ENCODE measurements at regions not wholly inside any gene's neighbourhood (a gene's known extent, or its start where the extent isn't known, plus 50 kb on each side); places are given as distances from the start of the nearest gene placed in this dataset.

- CTCF ChIA-PET = no interaction called here
- no peaks in the 10 kb centered on the region for H3K4me1 Mint-ChIP-seq (ENCODE audit: low read depth)
- H3K27me3 Mint-ChIP-seq (ENCODE audit: low read depth) = no peaks in the 10 kb centered on the region
- no peaks in the 10 kb centered on the region for H3K9me3 Mint-ChIP-seq
- H3K4me3 Mint-ChIP-seq = no peak overlapping the region
- H3K36me3 Mint-ChIP-seq (ENCODE audit: low read depth) = no peaks in the 10 kb centered on the region
- no peak overlapping the region for H3K27ac Mint-ChIP-seq
- intact Hi-C loops (cut with micrococcal nuclease) = no loop called here
- DNase-seq = no peak
Measured at GRCh38 chr4:95644417-95644816, 95.6 kb upstream of the UNC5C start.

GRCh38 chr4:95643627-95644026 is 94.9 kb upstream of the UNC5C start:
- H3K27ac Mint-ChIP-seq = no peak overlapping the region
- intact Hi-C loops (cut with micrococcal nuclease) = no loop called here

GRCh38 chr4:95641571-95641970 is 92.8 kb upstream of the UNC5C start:
- DNase-seq = no peak
- no peaks in the 10 kb centered on the region for H3K9me3 Mint-ChIP-seq
- intact Hi-C loops (cut with micrococcal nuclease) = no loop called here
- H3K27me3 Mint-ChIP-seq (ENCODE audit: low read depth) = no peaks in the 10 kb centered on the region
- no peaks in the 10 kb centered on the region for H3K36me3 Mint-ChIP-seq (ENCODE audit: low read depth)
- H3K27ac Mint-ChIP-seq = no peak overlapping the region
- no peaks in the 10 kb centered on the region for H3K4me1 Mint-ChIP-seq (ENCODE audit: low read depth)
- CTCF ChIA-PET = no interaction called here
- no peak overlapping the region for H3K4me3 Mint-ChIP-seq

More at GRCh38 chr4:95643627-95644026, 94.9 kb upstream of the UNC5C start:
- Mint-ChIP-seq H3K27me3 (ENCODE audit: low read depth) (no peaks in the 10 kb centered on the region), H3K4me1 (ENCODE audit: low read depth) (no peaks in the 10 kb centered on the region), H3K36me3 (ENCODE audit: low read depth) (no peaks in the 10 kb centered on the region), H3K9me3 (no peaks in the 10 kb centered on the region), H3K4me3 (no peak overlapping the region)
- no peak for DNase-seq
- CTCF ChIA-PET = no interaction called here

GRCh38 chr4:95640311-95640710 is 91.5 kb upstream of the UNC5C start:
- H3K27me3 Mint-ChIP-seq (ENCODE audit: low read depth) = no peaks in the 10 kb centered on the region
- no peaks in the 10 kb centered on the region for H3K4me1 Mint-ChIP-seq (ENCODE audit: low read depth)
- no peak overlapping the region for H3K4me3 Mint-ChIP-seq
- no peaks in the 10 kb centered on the region for H3K36me3 Mint-ChIP-seq (ENCODE audit: low read depth)
- H3K9me3 Mint-ChIP-seq = no peaks in the 10 kb centered on the region
- CTCF ChIA-PET = no interaction called here
- DNase-seq = no peak
- intact Hi-C loops (cut with micrococcal nuclease) = no loop called here
- H3K27ac Mint-ChIP-seq = no peak overlapping the region

GRCh38 chr4:95638920-95639501 is 90.2 kb upstream of the UNC5C start:
- DNase-seq = no peak
- H3K4me3 Mint-ChIP-seq = no peak overlapping the region
- intact Hi-C loops (cut with micrococcal nuclease) = no loop called here
- H3K9me3 Mint-ChIP-seq = no peaks in the 10 kb centered on the region
- CTCF ChIA-PET = interaction anchor here (0.5 kb wide), 1 partner anchor 1514 kb away, joined by 3 read pairs; no protein-coding TSS in a partner anchor
- no peaks in the 10 kb centered on the region for H3K27me3 Mint-ChIP-seq (ENCODE audit: low read depth)
- no peaks in the 10 kb centered on the region for H3K4me1 Mint-ChIP-seq (ENCODE audit: low read depth)
- no peak overlapping the region for H3K27ac Mint-ChIP-seq
- no peaks in the 10 kb centered on the region for H3K36me3 Mint-ChIP-seq (ENCODE audit: low read depth)

- H3K36me3 Mint-ChIP-seq (ENCODE audit: low read depth) = no peaks in the 10 kb centered on the region
- no peaks in the 10 kb centered on the region for H3K4me1 Mint-ChIP-seq (ENCODE audit: low read depth)
- no peak overlapping the region for H3K4me3 Mint-ChIP-seq
- intact Hi-C loops (cut with micrococcal nuclease) = no loop called here
- CTCF ChIA-PET = no interaction called here
- no peaks in the 10 kb centered on the region for H3K9me3 Mint-ChIP-seq
- no peak for DNase-seq
- H3K27me3 Mint-ChIP-seq (ENCODE audit: low read depth) = no peaks in the 10 kb centered on the region
- no peak overlapping the region for H3K27ac Mint-ChIP-seq
Measured at GRCh38 chr4:95637043-95637600, 88.3 kb upstream of the UNC5C start.

- intact Hi-C loops (cut with micrococcal nuclease) = no loop called here
- H3K9me3 Mint-ChIP-seq = no peaks in the 10 kb centered on the region
- CTCF ChIA-PET = no interaction called here
- no peak for DNase-seq
- H3K27ac Mint-ChIP-seq = no peak overlapping the region
- no peaks in the 10 kb centered on the region for H3K36me3 Mint-ChIP-seq (ENCODE audit: low read depth)
- H3K4me1 Mint-ChIP-seq (ENCODE audit: low read depth) = no peaks in the 10 kb centered on the region
- H3K4me3 Mint-ChIP-seq = no peak overlapping the region
- no peaks in the 10 kb centered on the region for H3K27me3 Mint-ChIP-seq (ENCODE audit: low read depth)
Measured at GRCh38 chr4:95636061-95636460, 87.3 kb upstream of the UNC5C start.

- H3K9me3 Mint-ChIP-seq = no peaks in the 10 kb centered on the region
- no peak overlapping the region for H3K4me3 Mint-ChIP-seq
- intact Hi-C loops (cut with micrococcal nuclease) = no loop called here
- H3K27ac Mint-ChIP-seq = no peak overlapping the region
- DNase-seq = no peak
- no peaks in the 10 kb centered on the region for H3K27me3 Mint-ChIP-seq (ENCODE audit: low read depth)
- no peaks in the 10 kb centered on the region for H3K36me3 Mint-ChIP-seq (ENCODE audit: low read depth)
- no peaks in the 10 kb centered on the region for H3K4me1 Mint-ChIP-seq (ENCODE audit: low read depth)
- CTCF ChIA-PET = no interaction called here
Measured at GRCh38 chr4:95627709-95628108, 78.9 kb upstream of the UNC5C start.

GRCh38 chr4:95627024-95627605 is 78.3 kb upstream of the UNC5C start:
- Mint-ChIP-seq H3K36me3 (ENCODE audit: low read depth) (no peaks in the 10 kb centered on the region), H3K4me3 (no peak overlapping the region), H3K27me3 (ENCODE audit: low read depth) (no peaks in the 10 kb centered on the region), H3K27ac (no peak overlapping the region), H3K4me1 (ENCODE audit: low read depth) (no peaks in the 10 kb centered on the region), H3K9me3 (no peaks in the 10 kb centered on the region)
- intact Hi-C loops (cut with micrococcal nuclease) = no loop called here
- CTCF ChIA-PET = no interaction called here
- DNase-seq = no peak

- intact Hi-C loops (cut with micrococcal nuclease) = no loop called here
- no peak overlapping the region for H3K4me3 Mint-ChIP-seq
- CTCF ChIA-PET = no interaction called here
- H3K4me1 Mint-ChIP-seq (ENCODE audit: low read depth) = no peaks in the 10 kb centered on the region
- H3K27ac Mint-ChIP-seq = no peak overlapping the region
- no peaks in the 10 kb centered on the region for H3K36me3 Mint-ChIP-seq (ENCODE audit: low read depth)
- no peaks in the 10 kb centered on the region for H3K27me3 Mint-ChIP-seq (ENCODE audit: low read depth)
- DNase-seq = no peak
- H3K9me3 Mint-ChIP-seq = no peaks in the 10 kb centered on the region
Measured at GRCh38 chr4:95625020-95625419, 76.2 kb upstream of the UNC5C start.

GRCh38 chr4:95619525-95620443 is 71.0 kb upstream of the UNC5C start:
- Mint-ChIP-seq H3K9me3 (no peaks in the 10 kb centered on the region), H3K4me3 (no peak overlapping the region), H3K27me3 (ENCODE audit: low read depth) (no peaks in the 10 kb centered on the region), H3K36me3 (ENCODE audit: low read depth) (no peaks in the 10 kb centered on the region), H3K27ac (no peak overlapping the region), H3K4me1 (ENCODE audit: low read depth) (no peaks in the 10 kb centered on the region)
- CTCF ChIA-PET = interaction anchor here (0.6 kb wide), 1 partner anchor 888 kb away, joined by 3 read pairs; no protein-coding TSS in a partner anchor
- no peak for DNase-seq
- intact Hi-C loops (cut with micrococcal nuclease) = no loop called here

GRCh38 chr4:95614684-95615205 is 66.0 kb upstream of the UNC5C start:
- Mint-ChIP-seq H3K36me3 (ENCODE audit: low read depth) (no peaks in the 10 kb centered on the region), H3K4me1 (ENCODE audit: low read depth) (no peaks in the 10 kb centered on the region), H3K9me3 (no peaks in the 10 kb centered on the region), H3K27ac (no peak overlapping the region), H3K27me3 (ENCODE audit: low read depth) (peaks cover 2% of the 10 kb centered on the region), H3K4me3 (no peak overlapping the region)
- CTCF ChIA-PET = no interaction called here
- DNase-seq = no peak
- intact Hi-C loops (cut with micrococcal nuclease) = no loop called here

Measured in activated naive CD4-positive, alpha-beta T cell treated with anti-CD3 and anti-CD28 coated beads for 36 hours (primary cell).